HAP-1 (cell line): ENCODE measurements at regions not wholly inside any gene's neighbourhood (a gene's known extent, or its start where the extent isn't known, plus 50 kb on each side); places are given as distances from the start of the nearest gene placed in this dataset.

Experiments
- DNase-seq, 2 experiments: peaks; one replicate each; pipeline ENCODE4 v3.0.0-alpha.2; 2016 to 2020; ENCODE audit warnings: low spot score in 2 of 2
- H3K27me3 ChIP-seq: fragments of 250-450 bp; sonication (Bioruptor Pico); 2 replicates; pipeline ENCODE4 v1.5.1; 2020; ENCODE audit warnings: low read depth, mild to moderate bottlenecking, moderate library complexity
- H3K36me3 ChIP-seq: fragments of 250-450 bp; sonication (Bioruptor Pico); replicated peaks from 2 replicates; pipeline ENCODE4 v1.5.1; 2020; ENCODE audit warnings: mild to moderate bottlenecking
- H3K4me1 ChIP-seq: fragments of 250-450 bp; sonication (Bioruptor Pico); 2 replicates; pipeline ENCODE4 v1.5.1; 2020; ENCODE audit warnings: mild to moderate bottlenecking
- H3K4me3 ChIP-seq: fragments of 250-450 bp; sonication (Bioruptor Pico); 2 replicates; pipeline ENCODE4 v1.5.1; 2020; ENCODE audit warnings: mild to moderate bottlenecking, moderate library complexity
- H3K9me3 ChIP-seq: fragments of 250-450 bp; sonication (Bioruptor Pico); 2 replicates; pipeline ENCODE4 v1.5.1; 2020; ENCODE audit warnings: mild to moderate bottlenecking, moderate library complexity
- in situ Hi-C: fragments of 300-500 bp; cut with MboI; formaldehyde crosslinking; loops from 3 replicates; pipeline ENCODE4 v1.14.3; 2020; ENCODE audit warnings: low sequenced_read_pairs, inconsistent platforms, mixed read lengths

DNA sequence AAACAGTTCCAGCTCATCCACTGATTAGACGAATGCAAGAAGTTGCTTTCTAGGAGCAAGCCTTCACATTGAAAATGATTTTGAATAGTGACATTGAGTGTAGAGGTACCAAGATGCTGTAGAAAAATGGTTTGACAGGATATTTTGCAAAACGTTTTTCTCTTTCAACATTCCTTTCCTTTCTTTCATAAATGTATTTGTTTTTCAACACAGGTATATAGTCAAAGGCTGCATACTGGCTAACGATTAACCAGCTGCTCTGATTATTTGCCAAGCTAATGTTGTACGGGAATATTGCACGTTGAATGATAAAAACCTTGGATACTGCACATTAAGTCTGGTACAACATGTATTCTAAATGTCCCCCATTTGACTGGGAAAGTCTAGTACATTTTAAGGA is 78.8 kb upstream of the TENT5A start:
- in situ Hi-C loops: no loop called here
- DNase-seq: no peak
- H3K9me3 ChIP-seq: no peaks in the 10 kb centered on the region
- H3K4me3 ChIP-seq: no peak overlapping the region
- H3K27me3 ChIP-seq: no peaks in the 10 kb centered on the region
- no peaks in the 10 kb centered on the region for H3K36me3 ChIP-seq
- H3K4me1 ChIP-seq: no peaks in the 10 kb centered on the region

DNA sequence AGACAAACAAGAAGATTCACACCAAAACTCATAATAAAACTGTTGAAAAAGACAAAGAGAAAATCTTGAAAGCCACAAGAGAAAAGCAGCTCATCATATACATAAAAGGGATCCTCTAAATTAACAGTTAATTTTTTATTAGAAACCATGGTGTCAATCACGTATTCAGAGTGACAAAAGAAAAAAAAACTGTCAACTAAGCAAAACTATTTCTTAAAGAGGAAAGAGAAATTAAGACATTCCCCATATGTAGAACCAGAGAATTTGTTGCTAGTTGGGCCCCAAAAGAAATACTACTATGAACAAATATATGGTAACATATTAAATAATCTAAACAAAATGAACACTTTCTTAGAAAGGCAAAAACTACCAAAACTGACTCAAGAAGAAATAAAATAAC is 74.3 kb upstream of the TENT5A start:
- H3K9me3 ChIP-seq: no peaks in the 10 kb centered on the region
- in situ Hi-C loops: no loop called here
- H3K4me1 ChIP-seq: no peaks in the 10 kb centered on the region
- H3K36me3 ChIP-seq: no peaks in the 10 kb centered on the region
- no peak for DNase-seq
- H3K4me3 ChIP-seq: no peak overlapping the region
- H3K27me3 ChIP-seq: no peaks in the 10 kb centered on the region

DNA sequence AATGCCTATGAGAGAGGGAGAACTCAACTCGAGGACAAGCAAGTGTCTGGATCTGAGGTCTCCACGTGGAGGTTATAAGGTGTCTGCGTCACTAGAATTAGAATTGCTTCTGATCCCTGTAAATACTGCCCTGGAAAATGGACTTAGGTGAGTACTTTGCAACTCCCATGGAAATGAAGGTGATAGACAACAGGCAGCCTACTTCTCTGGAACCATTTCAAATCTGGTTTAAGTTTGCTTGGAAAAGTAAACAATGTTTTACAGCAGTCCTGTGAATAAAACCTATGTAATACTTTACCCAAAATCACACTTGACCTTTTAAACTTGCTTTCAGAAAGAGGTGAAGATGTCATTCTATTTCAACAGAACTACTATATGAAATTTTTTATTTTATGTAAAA is 70.1 kb upstream of the TENT5A start:
- DNase-seq: no peak
- Histone ChIP-seq H3K4me3 (no peak overlapping the region), H3K4me1 (no peaks in the 10 kb centered on the region), H3K9me3 (no peaks in the 10 kb centered on the region), H3K27me3 (no peaks in the 10 kb centered on the region), H3K36me3 (no peaks in the 10 kb centered on the region)
- in situ Hi-C loops: no loop called here

DNA sequence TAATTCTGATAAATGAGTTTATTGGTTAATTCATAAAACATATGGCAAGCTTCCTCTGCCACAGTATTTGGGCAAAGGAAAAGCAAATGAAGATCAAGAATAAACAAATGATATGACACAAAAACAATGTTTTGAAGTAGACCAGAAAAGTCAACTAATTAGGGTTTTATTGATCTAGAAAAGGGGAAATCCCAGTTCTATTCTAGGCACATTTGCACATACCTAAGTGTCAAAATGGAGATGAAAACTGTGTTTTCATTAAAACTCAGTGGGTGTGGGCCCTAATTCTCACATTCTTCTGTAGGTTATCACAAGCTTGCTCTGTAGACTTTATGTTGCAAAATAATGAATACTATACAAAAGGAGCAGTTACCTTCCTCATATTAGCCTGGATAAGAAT is 69.0 kb upstream of the TENT5A start:
- Histone ChIP-seq H3K4me3 (no peak overlapping the region), H3K27me3 (no peaks in the 10 kb centered on the region), H3K9me3 (no peaks in the 10 kb centered on the region), H3K36me3 (no peaks in the 10 kb centered on the region), H3K4me1 (no peaks in the 10 kb centered on the region)
- in situ Hi-C loops: no loop called here
- no peak for DNase-seq

DNA sequence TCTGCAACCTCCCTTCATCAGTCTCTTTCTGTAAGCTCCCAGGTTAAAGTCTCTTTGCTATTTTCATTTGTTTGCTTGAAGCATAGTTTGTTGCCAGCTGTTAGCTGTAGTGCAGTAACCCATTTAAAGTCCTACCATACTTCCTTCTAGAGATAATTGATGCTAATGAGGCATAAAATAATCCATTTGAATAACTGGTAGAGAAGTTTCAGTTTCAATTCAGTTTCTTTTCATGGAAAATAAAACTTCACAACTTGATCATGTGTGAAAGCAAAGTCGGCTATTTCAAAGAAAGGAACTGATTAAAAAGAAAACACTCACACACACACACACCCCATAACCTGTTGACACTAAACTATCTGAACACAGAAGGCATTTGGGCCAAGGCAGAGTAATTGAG is 68.5 kb upstream of the TENT5A start:
- in situ Hi-C loops: no loop called here
- no peak for DNase-seq
- Histone ChIP-seq H3K27me3 (no peaks in the 10 kb centered on the region), H3K4me3 (no peak overlapping the region), H3K4me1 (no peaks in the 10 kb centered on the region), H3K36me3 (no peaks in the 10 kb centered on the region), H3K9me3 (no peaks in the 10 kb centered on the region)

DNA sequence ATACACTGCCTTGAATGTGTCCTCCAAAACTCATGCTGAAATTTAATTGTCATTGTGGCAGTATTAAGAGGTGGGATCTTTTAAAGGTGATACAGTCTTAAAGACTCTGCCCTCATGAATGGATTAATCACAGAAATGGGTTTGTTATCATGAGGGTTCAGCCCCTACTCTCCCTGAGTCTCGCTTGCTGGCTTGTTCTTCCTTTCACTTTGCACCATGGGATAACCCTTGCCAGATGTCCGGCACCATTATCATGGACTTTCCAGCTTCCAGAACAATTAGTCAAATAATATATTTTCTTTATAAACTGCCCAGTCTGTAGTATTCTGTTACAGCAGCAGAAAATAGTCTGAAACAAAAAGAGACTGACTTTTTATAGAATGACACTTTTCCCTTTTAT is 67.9 kb upstream of the TENT5A start:
- Histone ChIP-seq H3K9me3 (no peaks in the 10 kb centered on the region), H3K27me3 (no peaks in the 10 kb centered on the region), H3K4me3 (no peak overlapping the region), H3K4me1 (no peaks in the 10 kb centered on the region), H3K36me3 (no peaks in the 10 kb centered on the region)
- DNase-seq: no peak
- in situ Hi-C loops: no loop called here

DNA sequence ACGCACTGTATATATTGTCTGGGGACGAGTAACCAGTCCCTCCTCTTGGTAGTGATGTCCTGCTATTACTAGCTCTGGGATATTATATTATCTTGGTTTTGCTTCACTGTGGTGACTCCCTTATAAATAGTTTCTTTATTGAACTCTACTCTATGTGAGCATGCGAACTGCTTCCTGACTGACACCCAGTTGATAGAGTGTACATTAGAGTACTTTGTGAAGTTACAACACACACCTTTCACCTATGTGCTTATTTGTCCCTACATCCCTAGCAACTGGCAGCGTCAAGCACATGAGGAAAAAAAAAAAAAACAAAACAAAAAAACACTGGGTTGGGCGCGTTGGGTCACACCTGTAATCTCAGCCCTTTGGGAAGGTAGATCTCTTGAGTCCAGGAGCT is 67.3 kb upstream of the TENT5A start:
- DNase-seq: no peak
- in situ Hi-C loops: no loop called here
- H3K4me3 ChIP-seq: no peak overlapping the region
- H3K27me3 ChIP-seq: no peaks in the 10 kb centered on the region
- H3K4me1 ChIP-seq: no peaks in the 10 kb centered on the region
- H3K36me3 ChIP-seq: no peaks in the 10 kb centered on the region
- H3K9me3 ChIP-seq: no peaks in the 10 kb centered on the region

DNA sequence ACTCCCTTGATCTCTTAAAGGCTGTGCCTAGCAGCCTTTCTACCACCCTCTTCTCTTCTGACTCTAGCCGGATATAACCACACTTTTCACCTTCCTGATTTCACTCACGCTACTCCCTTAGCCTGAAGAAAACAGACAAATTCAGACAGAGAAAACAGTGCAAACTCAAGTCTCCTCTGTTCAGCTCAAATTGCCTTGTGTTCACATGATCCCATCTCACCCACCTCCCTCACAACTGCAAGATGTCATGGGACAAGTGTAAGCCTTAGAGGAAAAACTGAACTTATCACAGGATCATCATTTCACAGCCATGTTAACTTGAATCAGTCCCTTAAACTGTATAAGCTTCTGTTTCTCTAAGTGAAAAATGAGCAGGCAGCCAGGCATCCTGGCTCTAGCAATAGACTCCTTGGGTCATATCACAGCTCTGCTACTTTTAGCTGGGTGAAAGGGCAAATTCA is 66.5 kb upstream of the TENT5A start:
- no peaks in the 10 kb centered on the region for H3K9me3 ChIP-seq
- H3K4me3 ChIP-seq: no peak overlapping the region
- H3K4me1 ChIP-seq: no peaks in the 10 kb centered on the region
- H3K36me3 ChIP-seq: no peaks in the 10 kb centered on the region
- no peak for DNase-seq
- in situ Hi-C loops: no loop called here
- H3K27me3 ChIP-seq: no peaks in the 10 kb centered on the region

DNA sequence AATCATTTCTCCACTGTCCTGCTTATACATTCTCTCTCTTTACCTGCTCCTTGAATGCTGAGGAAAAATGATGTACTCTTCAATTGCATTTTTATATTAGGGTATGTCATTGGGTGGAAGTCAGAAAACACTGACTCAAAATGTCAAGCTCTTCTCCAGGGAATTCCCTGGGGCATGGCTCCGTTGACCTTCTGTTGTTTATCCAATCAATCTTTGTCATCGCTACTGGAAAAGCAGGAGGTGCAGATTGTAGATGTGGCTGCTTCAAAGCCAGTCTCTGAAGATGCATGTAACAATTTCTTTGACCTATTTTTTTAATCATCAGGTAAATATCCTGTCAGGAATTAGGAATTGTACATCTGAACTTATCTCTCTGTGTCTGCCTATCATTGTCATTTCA is 63.9 kb upstream of the TENT5A start:
- H3K36me3 ChIP-seq: no peaks in the 10 kb centered on the region
- no peaks in the 10 kb centered on the region for H3K27me3 ChIP-seq
- no peak for DNase-seq
- H3K4me1 ChIP-seq: no peaks in the 10 kb centered on the region
- no peak overlapping the region for H3K4me3 ChIP-seq
- in situ Hi-C loops: no loop called here
- H3K9me3 ChIP-seq: no peaks in the 10 kb centered on the region

DNA sequence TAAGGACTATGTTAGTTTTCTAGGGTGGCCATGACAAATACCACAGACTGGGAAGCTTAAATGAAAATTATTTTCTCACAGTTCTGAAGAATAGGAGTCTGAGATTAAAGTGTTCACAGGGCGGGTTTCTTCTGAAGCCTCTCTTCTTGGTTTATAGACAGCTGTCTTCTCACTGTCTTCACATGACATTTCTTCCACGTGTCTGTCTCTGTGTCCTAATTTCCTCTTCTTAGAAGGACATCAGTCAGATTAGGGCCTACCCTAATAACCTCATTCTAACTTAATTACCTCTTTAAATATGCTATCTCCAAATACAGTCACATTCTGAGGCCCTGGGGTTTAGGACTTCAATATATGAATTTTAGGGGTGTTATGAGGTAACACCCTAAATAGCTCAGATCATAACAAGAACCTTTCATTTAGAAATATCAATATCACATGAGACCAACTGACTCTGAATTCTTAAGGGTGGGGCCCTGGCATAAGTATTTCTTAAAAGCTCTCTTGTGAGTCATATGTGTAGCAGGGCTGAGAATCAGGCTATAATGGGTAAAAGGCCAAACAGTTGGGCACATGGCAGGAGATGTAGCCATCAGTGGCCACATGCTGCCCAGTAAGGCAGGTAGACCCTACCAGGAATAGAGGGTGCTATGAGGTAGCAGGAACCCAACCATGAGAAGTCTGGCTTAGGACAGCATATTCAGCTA is 62.0 kb upstream of the TENT5A start:
- H3K9me3 ChIP-seq: no peaks in the 10 kb centered on the region
- H3K27me3 ChIP-seq: no peaks in the 10 kb centered on the region
- H3K36me3 ChIP-seq: no peaks in the 10 kb centered on the region
- H3K4me1 ChIP-seq: no peaks in the 10 kb centered on the region
- no peak for DNase-seq
- no peak overlapping the region for H3K4me3 ChIP-seq
- in situ Hi-C loops: no loop called here

DNA sequence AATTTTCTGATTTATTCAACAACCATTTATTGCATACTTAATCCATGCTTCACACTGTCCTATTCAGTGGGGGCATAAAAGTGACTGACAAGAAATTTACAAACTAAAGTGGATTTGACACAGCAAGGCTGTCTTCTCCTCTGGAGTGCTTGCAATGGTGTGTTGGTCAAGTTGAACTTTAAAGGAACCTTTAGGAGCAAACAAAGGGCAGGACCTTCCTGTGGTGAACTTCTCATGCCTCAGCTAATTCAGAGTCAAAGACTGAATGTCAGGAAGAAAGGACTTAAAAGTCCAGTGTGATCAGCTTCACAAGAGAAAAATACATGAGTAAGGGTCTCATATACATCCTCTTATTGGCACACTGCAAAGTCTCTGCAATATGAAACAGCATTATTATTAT is 60.8 kb upstream of the TENT5A start:
- H3K27me3 ChIP-seq: no peaks in the 10 kb centered on the region
- no peaks in the 10 kb centered on the region for H3K36me3 ChIP-seq
- no peak overlapping the region for H3K4me3 ChIP-seq
- in situ Hi-C loops: no loop called here
- no peaks in the 10 kb centered on the region for H3K4me1 ChIP-seq
- no peaks in the 10 kb centered on the region for H3K9me3 ChIP-seq
- no peak for DNase-seq

DNA sequence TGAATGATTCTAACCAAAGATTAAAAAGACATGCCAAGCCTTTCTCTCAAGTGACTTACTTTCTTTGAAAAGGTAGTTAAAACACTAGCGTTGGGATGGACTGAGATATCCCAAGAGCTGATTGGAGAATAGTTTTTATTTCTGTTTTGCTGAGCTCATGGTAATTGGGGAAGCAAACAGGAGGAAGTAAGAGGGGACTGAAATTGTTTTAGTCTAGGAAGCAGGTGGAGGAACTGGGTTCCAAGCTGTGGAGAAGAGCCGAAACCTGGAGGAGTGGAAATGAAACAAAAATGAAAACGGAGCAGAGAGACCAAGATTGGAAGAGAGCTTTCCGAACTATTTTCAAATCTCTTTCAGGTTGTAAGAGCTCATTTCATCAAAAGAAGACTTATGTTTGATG is 59.9 kb upstream of the TENT5A start:
- Histone ChIP-seq H3K27me3 (no peaks in the 10 kb centered on the region), H3K4me1 (no peaks in the 10 kb centered on the region), H3K4me3 (no peak overlapping the region), H3K9me3 (no peaks in the 10 kb centered on the region), H3K36me3 (no peaks in the 10 kb centered on the region)
- in situ Hi-C loops: no loop called here
- DNase-seq: no peak

DNA sequence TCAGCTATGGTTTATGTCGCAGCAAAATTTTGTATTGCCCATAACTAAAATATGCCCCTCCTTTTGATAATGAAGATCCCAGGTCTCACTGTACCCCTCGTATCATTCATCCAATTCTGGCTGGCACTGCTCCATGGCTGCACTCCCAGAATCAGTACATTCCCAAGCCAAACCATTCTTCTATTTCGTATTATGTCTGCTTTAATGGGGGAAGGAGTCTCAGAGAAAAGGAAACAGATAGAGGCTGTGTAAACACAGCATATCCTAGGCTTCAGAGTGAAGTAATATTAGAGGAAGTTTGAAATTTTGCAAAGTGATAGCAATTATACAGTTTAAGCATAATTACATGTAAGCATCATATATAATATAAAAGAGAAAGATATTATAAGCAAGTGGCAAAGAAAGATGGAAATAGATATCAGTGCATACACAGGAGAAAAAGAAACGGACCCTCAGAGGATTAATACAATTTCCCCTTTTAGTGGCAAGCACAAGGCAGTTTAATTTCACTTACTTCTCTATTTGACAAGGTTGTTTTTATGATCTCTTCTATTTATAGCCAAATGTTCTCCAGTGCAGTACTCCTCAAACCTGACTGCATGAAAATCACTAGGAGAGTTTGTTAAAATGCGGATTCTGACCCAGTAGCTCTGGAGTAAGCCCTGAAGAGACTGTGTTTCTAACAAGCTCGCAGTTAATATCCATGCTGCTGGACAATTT is 56.5 kb upstream of the TENT5A start:
- H3K27me3 ChIP-seq: no peaks in the 10 kb centered on the region
- in situ Hi-C loops: no loop called here
- no peak for DNase-seq
- H3K4me1 ChIP-seq: no peaks in the 10 kb centered on the region
- H3K4me3 ChIP-seq: no peak overlapping the region
- no peaks in the 10 kb centered on the region for H3K36me3 ChIP-seq
- no peaks in the 10 kb centered on the region for H3K9me3 ChIP-seq

DNA sequence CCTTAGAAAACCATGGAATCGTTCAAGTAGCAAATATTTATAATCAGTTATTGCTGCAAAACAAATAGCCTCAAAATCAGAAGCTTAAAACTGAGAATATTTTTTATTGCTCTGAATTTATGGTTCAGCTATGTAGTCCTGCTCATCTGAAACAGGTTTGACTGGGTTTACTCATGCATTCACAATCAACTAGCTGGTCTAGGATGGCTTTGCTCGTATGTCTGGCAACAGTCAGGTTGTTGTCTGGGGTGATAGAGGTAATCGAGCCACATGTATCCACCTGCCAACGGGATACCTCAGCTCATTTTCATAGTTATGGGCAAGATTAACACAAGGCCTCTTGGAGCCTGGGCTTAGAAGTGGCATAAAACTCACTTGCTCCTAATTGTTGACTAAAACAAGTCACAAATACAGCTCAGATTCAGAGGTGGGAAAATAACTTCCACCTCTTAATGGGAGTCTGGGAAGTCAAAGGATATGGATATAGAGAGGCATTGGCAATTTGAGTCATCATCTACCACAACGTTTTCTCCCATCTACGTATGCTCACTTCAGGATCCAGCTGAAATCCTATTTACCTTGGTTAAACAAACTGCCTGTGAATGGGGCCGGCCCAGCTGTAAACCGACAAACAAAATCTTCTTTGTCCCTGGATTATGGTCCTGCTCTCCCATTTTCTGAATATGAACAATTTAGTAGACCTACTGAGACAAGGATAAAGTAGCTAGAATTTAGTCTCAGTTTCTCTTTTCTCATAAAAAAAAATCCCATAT is 54.5 kb upstream of the TENT5A start:
- no peaks in the 10 kb centered on the region for H3K36me3 ChIP-seq
- H3K4me3 ChIP-seq: no peak overlapping the region
- in situ Hi-C loops: no loop called here
- H3K9me3 ChIP-seq: no peaks in the 10 kb centered on the region
- DNase-seq: no peak
- no peaks in the 10 kb centered on the region for H3K4me1 ChIP-seq
- H3K27me3 ChIP-seq: no peaks in the 10 kb centered on the region
